HG03521 (cell line): ENCODE measurements at regions not wholly inside any gene's neighbourhood (a gene's known extent, or its start where the extent isn't known, plus 50 kb on each side); places are given as distances from the start of the nearest gene placed in this dataset.

ENCODE experiments used
- ATAC-seq: cut with Tn5 transposase; IDR thresholded peaks from one replicate; pipeline ENCODE4 v1.9.1; 2021; ENCODE audit warnings: mild to moderate bottlenecking, moderate library complexity; ENCODE audit not compliant: unreplicated experiment

GRCh38 chrX:122501652-122502051 is 682.4 kb upstream of the GRIA3 start:
- ATAC-seq = no peak

- no peak for ATAC-seq
Measured at GRCh38 chrX:122504026-122504425, 680.1 kb upstream of the GRIA3 start.

- ATAC-seq = no peak
Measured at GRCh38 chrX:122512561-122513072, 671.5 kb upstream of the GRIA3 start.

- ATAC-seq = no peak
Measured at GRCh38 chrX:122517786-122518185, 666.3 kb upstream of the GRIA3 start.

- ATAC-seq = no peak
Measured at GRCh38 chrX:122545778-122546177, 638.3 kb upstream of the GRIA3 start.

- no peak for ATAC-seq
Measured at GRCh38 chrX:122546269-122546668, 637.8 kb upstream of the GRIA3 start.

- ATAC-seq = no peak
Measured at GRCh38 chrX:122552286-122552800, 631.7 kb upstream of the GRIA3 start.

GRCh38 chrX:122555925-122556324 is 628.2 kb upstream of the GRIA3 start:
- ATAC-seq = no peak

GRCh38 chrX:122565952-122566351 is 618.1 kb upstream of the GRIA3 start:
- no peak for ATAC-seq

GRCh38 chrX:122566401-122566800 is 617.7 kb upstream of the GRIA3 start:
- ATAC-seq = no peak

- no peak for ATAC-seq
Measured at GRCh38 chrX:122567911-122568310, 616.2 kb upstream of the GRIA3 start.

- ATAC-seq = no peak
Measured at GRCh38 chrX:122572461-122572860, 611.6 kb upstream of the GRIA3 start.

GRCh38 chrX:122579036-122579435 is 605.0 kb upstream of the GRIA3 start:
- no peak for ATAC-seq

GRCh38 chrX:122579526-122579925 is 604.6 kb upstream of the GRIA3 start:
- ATAC-seq = no peak

GRCh38 chrX:122582280-122582974 is 601.7 kb upstream of the GRIA3 start:
- no peak for ATAC-seq

- ATAC-seq = no peak
Measured at GRCh38 chrX:122582975-122583305, 601.1 kb upstream of the GRIA3 start.

GRCh38 chrX:122583551-122583950 is 600.5 kb upstream of the GRIA3 start:
- ATAC-seq = no peak

- ATAC-seq = no peak
Measured at GRCh38 chrX:122584981-122585380, 599.1 kb upstream of the GRIA3 start.

- no peak for ATAC-seq
Measured at GRCh38 chrX:122586831-122587230, 597.2 kb upstream of the GRIA3 start.

GRCh38 chrX:122591546-122591945 is 592.5 kb upstream of the GRIA3 start:
- ATAC-seq = no peak

- ATAC-seq = no peak
Measured at GRCh38 chrX:122596998-122597397, 587.1 kb upstream of the GRIA3 start.

- no peak for ATAC-seq
Measured at GRCh38 chrX:122622795-122623194, 561.3 kb upstream of the GRIA3 start.

GRCh38 chrX:122625239-122625638 is 558.8 kb upstream of the GRIA3 start:
- ATAC-seq = no peak
